ENCODE measurements at regions not wholly inside any gene's neighbourhood (a gene's known extent, or its start where the extent isn't known, plus 50 kb on each side); places are given as distances from the start of the nearest gene placed in this dataset.

DNA sequence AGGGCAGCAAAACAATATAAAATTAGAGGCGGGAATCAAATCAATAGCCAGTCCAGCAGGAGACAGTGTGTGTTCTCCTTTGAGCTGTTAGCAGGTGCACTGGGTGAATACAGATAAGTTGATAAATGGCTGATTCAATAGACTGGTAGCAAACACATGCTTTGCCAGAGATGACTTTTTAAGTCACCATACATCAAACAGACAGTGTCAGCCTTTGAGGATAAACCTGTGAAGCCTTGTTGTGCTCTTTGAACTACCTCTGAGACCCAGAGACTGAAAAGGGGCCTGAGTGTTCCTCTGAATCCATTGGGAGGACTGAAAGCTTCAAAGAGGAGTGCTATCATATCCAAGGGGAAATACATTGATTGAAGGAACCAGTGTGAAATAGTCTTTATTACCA is 301.9 kb downstream of the RASEF start:
- TF ChIP-seq POLR2A (IDR thresholded peaks at IDR 0.05) (no peak), POLR2AphosphoS5 (IDR thresholded peaks at IDR 0.05) (no peak)
